Esophagus squamous epithelium (tissue), 5 donors: ENCODE measurements at regions not wholly inside any gene's neighbourhood (a gene's known extent, or its start where the extent isn't known, plus 50 kb on each side); places are given as distances from the start of the nearest gene placed in this dataset.

Experiments
- DNase-seq: peaks from one replicate; lab custom pipeline; 2025; lab: John Stamatoyannopoulos, UW
- H3K27ac ChIP-seq, 4 donors: fragments of 200-600 bp; sonication (generic); one replicate each; pipeline ENCODE4 v1.5.1; 2016 to 2019; ENCODE audit warnings: mild to moderate bottlenecking in 1 of 4
- H3K27me3 ChIP-seq, 4 donors: fragments of 200-600 bp; sonication (generic); 1 replicate in 3 of 4; 2 replicates in 1 of 4; pipeline versions ENCODE4 v1.5.1 to v1.6.0; 2017 to 2021; ENCODE audit warnings: antibody characterized with exemption in 1 of 4
- H3K36me3 ChIP-seq, 3 donors: fragments of 200-600 bp; sonication (generic); one replicate each; pipeline ENCODE4 v1.5.1; 2016 to 2019
- H3K4me1 ChIP-seq, 3 donors: fragments of 200-600 bp; sonication (generic); one replicate each; pipeline ENCODE4 v1.5.1; 2017 to 2019
- H3K4me3 ChIP-seq, 4 donors: fragments of 200-600 bp; sonication (generic); 1 replicate in 3 of 4; 2 replicates in 1 of 4; pipeline ENCODE4 v1.5.1; 2016 to 2019; ENCODE audit warnings: mild to moderate bottlenecking in 2 of 4, moderate library complexity in 1 of 4
- H3K9me3 ChIP-seq, 3 donors: fragments of 200-600 bp; sonication (generic); one replicate each; pipeline ENCODE4 v1.5.1; 2016 to 2019
- CTCF ChIP-seq, 6 experiments: fragments of 450-650 bp in 4 of 6; fragments of 200-600 bp in 2 of 6; sonication (generic) in 2 of 6; IDR thresholded peaks; one replicate each; pipeline ENCODE4 v1.5.1; 2016 to 2019; ENCODE audit warnings: antibody characterized with exemption in 6 of 6, mild to moderate bottlenecking in 4 of 6, moderate library complexity in 4 of 6
- POLR2A ChIP-seq, 4 donors: fragments of 450-650 bp; IDR thresholded peaks; one replicate each; pipeline ENCODE4 v1.6.1; 2017; ENCODE audit warnings: antibody characterized with exemption in 4 of 4, mild to moderate bottlenecking in 4 of 4, moderate library complexity in 3 of 4
- WGBS, 2 donors: methylation state at CpG; one replicate each; pipeline ENCODE4 v1.1.5; 2018; 5-methylcytosine and 5-hydroxymethylcytosine counted together
- intact Hi-C: fragments of 100-400 bp; cut with DNase I; formaldehyde crosslinking; loops from one replicate; pipeline ENCODE4 v1.15.0; 2022
- donor health status: DM: yes; HTN: yes; CAD: no.

GRCh38 chr13:56352901-56353300 lies 787.8 kb upstream of the PRR20A start:
- no peak for DNase-seq
- no peak for TF ChIP-seq POLR2A (IDR thresholded peaks at IDR 0.05)
- TF ChIP-seq CTCF (IDR thresholded peaks at IDR 0.05): no peak
- Histone ChIP-seq H3K4me3 (no peak overlapping the region), H3K36me3 (no peaks in the 10 kb centered on the region), H3K9me3 (no peaks in the 10 kb centered on the region), H3K27me3 (no peaks in the 10 kb centered on the region), H3K4me1 (peaks cover 0 to 31% (median 4%) of the 10 kb centered on the region in 3 donors), H3K27ac (no peak overlapping the region)
- intact Hi-C loops: no loop called here

GRCh38 chr13:56356690-56357089 lies 784.0 kb upstream of the PRR20A start:
- Histone ChIP-seq H3K36me3 (no peaks in the 10 kb centered on the region), H3K9me3 (no peaks in the 10 kb centered on the region), H3K4me3 (no peak overlapping the region), H3K27me3 (no peaks in the 10 kb centered on the region), H3K4me1 (peaks cover 0 to 19% (median 0%) of the 10 kb centered on the region in 3 donors), H3K27ac (no peak overlapping the region)
- DNase-seq: no peak
- 85 to 100% methylated on average over 1 of the region's 1 CpG for WGBS, 2 donors
- TF ChIP-seq CTCF (IDR thresholded peaks at IDR 0.05) (no peak), POLR2A (IDR thresholded peaks at IDR 0.05) (no peak)
- intact Hi-C loops: no loop called here

GRCh38 chr13:56378566-56378965 lies 762.2 kb upstream of the PRR20A start:
- no peaks in the 10 kb centered on the region for H3K36me3 ChIP-seq
- no peak for DNase-seq

GRCh38 chr13:56393549-56393948 lies 747.2 kb upstream of the PRR20A start:
- TF ChIP-seq CTCF (IDR thresholded peaks at IDR 0.05) (no peak), POLR2A (IDR thresholded peaks at IDR 0.05) (no peak)
- intact Hi-C loops: no loop called here
- Histone ChIP-seq H3K36me3 (no peaks in the 10 kb centered on the region), H3K27me3 (no peaks in the 10 kb centered on the region), H3K9me3 (no peaks in the 10 kb centered on the region), H3K4me1 (no peaks in the 10 kb centered on the region), H3K27ac (no peak overlapping the region), H3K4me3 (no peak overlapping the region)
- 63 to 64% methylated on average over 1 of the region's 1 CpG for WGBS, 2 donors
- DNase-seq: no peak

More at GRCh38 chr13:56378566-56378965, 762.2 kb upstream of the PRR20A start:
- no peaks in the 10 kb centered on the region for H3K4me1 ChIP-seq
- 32 to 50% methylated on average over 1 of the region's 1 CpG for WGBS, 2 donors
- TF ChIP-seq CTCF (IDR thresholded peaks at IDR 0.05) (no peak), POLR2A (IDR thresholded peaks at IDR 0.05) (no peak)
- no peak overlapping the region for H3K4me3 ChIP-seq
- intact Hi-C loops: no loop called here
- peaks cover 0 to 7% (median 0%) of the 10 kb centered on the region in 3 donors for H3K9me3 ChIP-seq
- no peak overlapping the region for H3K27ac ChIP-seq
- H3K27me3 ChIP-seq: no peaks in the 10 kb centered on the region

GRCh38 chr13:56396318-56396717 lies 744.4 kb upstream of the PRR20A start:
- Histone ChIP-seq H3K36me3 (no peaks in the 10 kb centered on the region), H3K4me3 (no peak overlapping the region), H3K9me3 (no peaks in the 10 kb centered on the region), H3K4me1 (no peaks in the 10 kb centered on the region), H3K27ac (no peak overlapping the region), H3K27me3 (no peaks in the 10 kb centered on the region)
- no peak for DNase-seq
- TF ChIP-seq POLR2A (IDR thresholded peaks at IDR 0.05) (no peak), CTCF (IDR thresholded peaks at IDR 0.05) (no peak)
- 43 to 49% methylated on average over 2 of the region's 2 CpGs for WGBS, 2 donors
- intact Hi-C loops: no loop called here
